Ectodermal cell (in vitro differentiated cells): ENCODE measurements at regions not wholly inside any gene's neighbourhood (a gene's known extent, or its start where the extent isn't known, plus 50 kb on each side); places are given as distances from the start of the nearest gene placed in this dataset.

Experiments
- H3K27ac ChIP-seq: 2 replicates; pipeline ENCODE4 v1.7.0; 2013; ENCODE audit warnings: mild to moderate bottlenecking, low read depth, low read length; ENCODE audit not compliant: insufficient read depth, poor library complexity, severe bottlenecking
- H3K27me3 ChIP-seq: 2 replicates; pipeline ENCODE4 v1.7.0; 2013; ENCODE audit warnings: mild to moderate bottlenecking, low read length; ENCODE audit not compliant: insufficient read depth, control insufficient read depth, poor library complexity, severe bottlenecking
- H3K36me3 ChIP-seq: one replicate; pipeline ENCODE4 v1.7.0; 2013; ENCODE audit warnings: low read length; ENCODE audit not compliant: control insufficient read depth, insufficient read depth
- H3K4me1 ChIP-seq: one replicate; pipeline ENCODE4 v1.7.0; 2013; ENCODE audit warnings: low read length; ENCODE audit not compliant: control insufficient read depth, insufficient read depth
- H3K4me3 ChIP-seq: 2 replicates; pipeline ENCODE4 v1.7.0; 2013; ENCODE audit warnings: low read depth, low read length, control low read depth; ENCODE audit not compliant: insufficient read depth
- H3K9me3 ChIP-seq: 2 replicates; pipeline ENCODE4 v1.7.0; 2013; ENCODE audit warnings: mild to moderate bottlenecking, low read length, moderate library complexity; ENCODE audit not compliant: control insufficient read depth
- WGBS, 2 experiments: methylation state at CpG; one replicate each; pipeline ENCODE4 v1.1.7; 2013; ENCODE audit warnings: missing lambda C conversion rate in 2 of 2; 5-methylcytosine and 5-hydroxymethylcytosine counted together

GRCh38 chr14:21748869-21749303, 75.3 kb upstream of the OR4E1 start:
- H3K27me3 ChIP-seq = peaks cover 8% of the 10 kb centered on the region
- H3K27ac ChIP-seq = no peak overlapping the region
- no peaks in the 10 kb centered on the region for H3K36me3 ChIP-seq
- H3K4me3 ChIP-seq = no peak overlapping the region
- no peaks in the 10 kb centered on the region for H3K9me3 ChIP-seq
- WGBS, 2 experiments = 28 to 29% methylated on average over 5 of the region's 5 CpGs
- H3K4me1 ChIP-seq = no peaks in the 10 kb centered on the region

DNA sequence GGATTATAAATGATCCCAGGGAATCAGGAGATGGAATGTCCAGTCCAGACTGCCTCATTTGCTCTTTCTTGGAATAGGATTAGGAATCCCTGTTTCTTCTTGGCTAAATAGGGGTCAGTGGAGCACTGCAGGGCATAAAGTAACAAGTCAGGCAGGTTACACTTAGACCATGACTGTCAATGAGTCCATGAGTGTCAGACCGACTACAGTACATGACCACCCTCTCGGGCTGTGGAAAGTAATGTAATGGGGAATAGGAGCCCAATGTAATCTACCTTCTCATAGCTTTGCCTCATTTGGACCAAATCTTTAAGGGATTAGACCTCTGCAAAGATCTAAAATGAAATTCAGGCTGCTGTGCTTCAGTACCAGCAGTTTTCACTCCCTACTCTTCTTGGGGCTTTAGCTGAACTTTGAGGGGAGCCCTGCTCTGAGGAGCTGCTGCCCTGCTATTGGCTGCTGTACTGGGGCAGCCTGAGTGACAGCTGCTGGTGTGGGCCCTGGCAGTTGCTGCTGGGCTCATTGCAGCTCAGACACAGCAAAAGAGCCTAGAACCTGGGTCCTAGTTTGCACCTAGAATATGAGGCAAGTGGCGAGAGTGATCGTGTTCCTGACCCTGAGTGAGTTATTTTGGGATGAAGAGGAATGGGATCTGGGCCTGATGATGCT, 62.2 kb upstream of the OR4E1 start:
- H3K36me3 ChIP-seq = no peaks in the 10 kb centered on the region
- H3K9me3 ChIP-seq = no peaks in the 10 kb centered on the region
- no peak overlapping the region for H3K27ac ChIP-seq
- H3K4me1 ChIP-seq = no peaks in the 10 kb centered on the region
- no peak overlapping the region for H3K4me3 ChIP-seq
- H3K27me3 ChIP-seq = no peaks in the 10 kb centered on the region
- WGBS, 2 experiments = 90 to 91% methylated on average over 4 of the region's 4 CpGs

GRCh38 chr14:21735200-21735599, 61.6 kb upstream of the OR4E1 start:
- Histone ChIP-seq H3K27me3 (no peaks in the 10 kb centered on the region), H3K9me3 (no peaks in the 10 kb centered on the region), H3K36me3 (no peaks in the 10 kb centered on the region), H3K27ac (no peak overlapping the region), H3K4me1 (no peaks in the 10 kb centered on the region), H3K4me3 (no peak overlapping the region)
- 84% methylated on average over 3 of the region's 3 CpGs; no CpG with 5 or more reads in 1 of the 2 experiments for WGBS, 2 experiments

GRCh38 chr14:21734457-21735074, 60.9 kb upstream of the OR4E1 start:
- 20 to 37% methylated on average over 6 to 7 of the region's 7 CpGs for WGBS, 2 experiments
- no peak overlapping the region for H3K27ac ChIP-seq
- H3K4me1 ChIP-seq = no peaks in the 10 kb centered on the region
- H3K36me3 ChIP-seq = no peaks in the 10 kb centered on the region
- H3K9me3 ChIP-seq = no peaks in the 10 kb centered on the region
- H3K27me3 ChIP-seq = no peaks in the 10 kb centered on the region
- no peak overlapping the region for H3K4me3 ChIP-seq

DNA sequence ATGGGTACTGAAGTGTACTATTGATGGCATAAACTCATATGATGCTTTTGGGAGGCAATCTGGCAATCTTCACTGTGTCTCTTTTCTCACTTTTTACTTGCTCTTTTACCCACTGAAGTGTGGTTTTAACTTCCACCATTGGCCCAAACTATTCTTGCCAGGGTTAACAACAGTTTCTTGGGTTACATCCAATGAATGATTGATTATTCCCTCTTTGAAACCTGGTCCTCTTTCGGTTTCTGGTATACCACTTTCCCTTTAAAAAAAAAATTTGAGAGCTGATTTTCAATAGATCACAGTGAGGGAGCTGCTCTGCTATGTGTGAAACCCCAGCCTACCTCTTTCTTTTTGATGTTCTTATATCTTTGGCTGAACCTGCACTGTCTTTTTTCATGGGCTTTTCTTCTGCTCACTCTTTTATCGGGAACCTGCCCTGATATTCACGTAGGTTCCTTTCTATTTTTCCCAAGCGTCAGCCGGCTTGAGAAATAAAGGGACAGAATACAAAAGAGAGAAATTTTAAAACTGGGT, 56.1 kb upstream of the OR4E1 start:
- no peaks in the 10 kb centered on the region for H3K36me3 ChIP-seq
- H3K27me3 ChIP-seq = no peaks in the 10 kb centered on the region
- no peaks in the 10 kb centered on the region for H3K9me3 ChIP-seq
- WGBS, 2 experiments = 57 to 66% methylated on average over 5 of the region's 5 CpGs
- H3K27ac ChIP-seq = no peak overlapping the region
- no peaks in the 10 kb centered on the region for H3K4me1 ChIP-seq
- no peak overlapping the region for H3K4me3 ChIP-seq

DNA sequence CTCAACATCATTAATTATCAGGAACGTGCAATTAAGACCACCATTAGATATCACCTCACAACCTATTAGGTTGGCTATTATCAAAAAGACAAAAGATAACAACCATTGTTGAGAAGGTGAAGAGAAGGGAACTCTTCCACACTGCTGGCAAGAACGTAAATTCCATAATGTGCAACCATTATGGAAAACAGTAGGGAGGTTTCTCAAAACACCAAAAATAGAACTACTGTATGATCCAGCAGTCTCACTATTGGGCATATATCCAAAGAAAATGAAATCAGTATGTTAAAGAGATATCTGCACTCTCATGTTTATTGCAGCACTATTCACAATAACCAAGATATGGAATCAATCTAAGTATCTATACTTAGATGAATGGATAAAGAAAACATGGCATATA, 51.6 kb upstream of the OR4E1 start:
- no peak overlapping the region for H3K4me3 ChIP-seq
- H3K27ac ChIP-seq = no peak overlapping the region
- H3K27me3 ChIP-seq = no peaks in the 10 kb centered on the region
- H3K9me3 ChIP-seq = no peaks in the 10 kb centered on the region
- no peaks in the 10 kb centered on the region for H3K4me1 ChIP-seq
- H3K36me3 ChIP-seq = no peaks in the 10 kb centered on the region
- WGBS, 2 experiments = 96% methylated on average over 2 of the region's 2 CpGs; no CpG with 5 or more reads in 1 of the 2 experiments

- WGBS, 2 experiments = 92 to 97% methylated on average over 8 of the region's 8 CpGs
- H3K4me1 ChIP-seq = no peaks in the 10 kb centered on the region
- H3K4me3 ChIP-seq = no peak overlapping the region
- no peak overlapping the region for H3K27ac ChIP-seq
- no peaks in the 10 kb centered on the region for H3K9me3 ChIP-seq
- no peaks in the 10 kb centered on the region for H3K27me3 ChIP-seq
- no peaks in the 10 kb centered on the region for H3K36me3 ChIP-seq
Observed at GRCh38 chr14:21724090-21724973, 50.7 kb upstream of the OR4E1 start.

GRCh38 chr14:21723431-21724045, 49.9 kb upstream of the OR4E1 start:
- no peaks in the 10 kb centered on the region for H3K9me3 ChIP-seq
- no peaks in the 10 kb centered on the region for H3K27me3 ChIP-seq
- WGBS, 2 experiments = 48 to 52% methylated on average over 14 of the region's 14 CpGs
- no peaks in the 10 kb centered on the region for H3K4me1 ChIP-seq
- no peaks in the 10 kb centered on the region for H3K36me3 ChIP-seq
- H3K4me3 ChIP-seq = no peak overlapping the region
- no peak overlapping the region for H3K27ac ChIP-seq
